IMR-90 (cell line): ENCODE measurements at regions not wholly inside any gene's neighbourhood (a gene's known extent, or its start where the extent isn't known, plus 50 kb on each side); places are given as distances from the start of the nearest gene placed in this dataset.

Experiments used
- ATAC-seq: fragments of 200-7000 bp; cut with Tn5 transposase; 2 replicates; pipeline ENCODE4 v1.9.1; 2020; ENCODE audit warnings: low read depth, mild to moderate bottlenecking, moderate library complexity
- BruUV-seq: library from RNA; stranded (reverse); fragments of 400-500 nt; replicated peaks from 2 replicates; lab custom pipeline; 2021; lab: Mats Ljungman, UMichigan
- CTCF ChIA-PET: fragments of 300-600 bp; formaldehyde crosslinking; extraction: SDS; loops from one replicate; lab custom pipeline; 2021; ENCODE audit warnings: antibody characterized with exemption; lab: Yijun Ruan, JAX
- POLR2A ChIA-PET: fragments of 300-600 bp; sonication (Branson Sonifier 250); formaldehyde crosslinking; loops from one replicate; lab custom pipeline; 2022; ENCODE audit warnings: antibody characterized with exemption; ENCODE audit not compliant: unreplicated experiment; lab: Charles Lee
- DNase-seq: peaks from one replicate; pipeline ENCODE4 v3.0.0; 2013
- H2AFZ ChIP-seq: replicated peaks from 2 replicates; pipeline ENCODE3; 2013; ENCODE audit warnings: low read length, mild to moderate bottlenecking; ENCODE audit not compliant: poor library complexity
- H2AK5ac ChIP-seq: 2 replicates; pipeline ENCODE4 v1.6.1; 2013; ENCODE audit warnings: low read depth, low read length, inconsistent platforms
- H2AK9ac ChIP-seq: replicated peaks from 2 replicates; pipeline ENCODE3; 2013; ENCODE audit warnings: mild to moderate bottlenecking, low read depth, low read length, moderate library complexity; ENCODE audit not compliant: poor library complexity
- H2BK120ac ChIP-seq: 2 replicates; pipeline ENCODE4 v1.6.1; 2013; ENCODE audit warnings: low read depth, low read length, inconsistent platforms
- H2BK15ac ChIP-seq: 3 replicates; pipeline ENCODE4 v1.6.1; 2013; ENCODE audit warnings: low read depth, low read length, inconsistent platforms
- H2BK20ac ChIP-seq: 2 replicates; pipeline ENCODE4 v1.6.1; 2013; ENCODE audit warnings: low read depth, mild to moderate bottlenecking, inconsistent platforms, low read length, moderate library complexity
- H2BK5ac ChIP-seq: 2 replicates; pipeline ENCODE4 v1.6.1; 2013; ENCODE audit warnings: mild to moderate bottlenecking, low read depth, low read length, inconsistent platforms; ENCODE audit not compliant: poor library complexity, severe bottlenecking
- H3K14ac ChIP-seq: replicated peaks from 2 replicates; pipeline ENCODE4 v1.6.1; 2013; ENCODE audit warnings: low read depth, low read length, inconsistent platforms
- H3K18ac ChIP-seq: 2 replicates; pipeline ENCODE4 v1.6.1; 2013; ENCODE audit warnings: low read depth, low read length, control low read depth
- H3K23ac ChIP-seq: 2 replicates; pipeline ENCODE4 v1.6.1; 2013; ENCODE audit warnings: low read depth, low read length, inconsistent platforms
- H3K27ac ChIP-seq: 2 replicates; pipeline ENCODE4 v1.5.1; 2013; ENCODE audit warnings: mild to moderate bottlenecking, control low read depth, low read length; ENCODE audit not compliant: insufficient read depth
- H3K27me3 ChIP-seq: 2 replicates; pipeline ENCODE4 v1.6.1; 2013; ENCODE audit warnings: low read length; ENCODE audit not compliant: control insufficient read depth, insufficient read depth
- H3K36me3 ChIP-seq: 2 replicates; pipeline ENCODE4 v1.6.1; 2013; ENCODE audit warnings: low read length, mixed read lengths; ENCODE audit not compliant: control insufficient read depth, insufficient read depth
- H3K4ac ChIP-seq: 2 replicates; pipeline ENCODE4 v1.6.1; 2013; ENCODE audit warnings: low read depth, low read length, inconsistent platforms
- H3K4me1 ChIP-seq: 2 replicates; pipeline ENCODE4 v1.6.1; 2013; ENCODE audit warnings: low read length, mixed read lengths; ENCODE audit not compliant: control insufficient read depth, insufficient read depth
- H3K4me2 ChIP-seq: 2 replicates; pipeline ENCODE4 v1.6.1; 2013; ENCODE audit warnings: low read depth, mild to moderate bottlenecking, control low read depth, low read length, moderate library complexity
- H3K4me3 ChIP-seq: 2 replicates; pipeline ENCODE4 v1.5.1; 2013; ENCODE audit warnings: low read depth, mild to moderate bottlenecking, control low read depth, low read length, moderate library complexity; ENCODE audit not compliant: insufficient read depth
- H3K56ac ChIP-seq: 2 replicates; pipeline ENCODE4 v1.6.1; 2013; ENCODE audit warnings: low read length, inconsistent platforms; ENCODE audit not compliant: insufficient read depth; ENCODE audit errors: extremely low read depth
- H3K79me1 ChIP-seq, 2 experiments: 2 replicates each; pipeline ENCODE4 v1.6.1; 2013; ENCODE audit warnings: low read length in 2 of 2, inconsistent platforms in 1 of 2, low read depth in 1 of 2
- H3K9ac ChIP-seq: 2 replicates; pipeline ENCODE4 v1.6.1; 2013; ENCODE audit warnings: low read depth, low read length, control low read depth
- H3K9me1 ChIP-seq: 2 replicates; pipeline ENCODE4 v1.6.1; 2013; ENCODE audit warnings: low read length, inconsistent platforms; ENCODE audit not compliant: insufficient read depth
- H3K9me3 ChIP-seq: 2 replicates; pipeline ENCODE4 v1.6.1; 2013; ENCODE audit warnings: low read length; ENCODE audit not compliant: control insufficient read depth, insufficient read depth
- H4K20me1 ChIP-seq: 2 replicates; pipeline ENCODE4 v1.6.1; 2013; ENCODE audit warnings: low read length, inconsistent platforms; ENCODE audit not compliant: insufficient read depth
- H4K5ac ChIP-seq: 2 replicates; pipeline ENCODE4 v1.6.1; 2013; ENCODE audit warnings: mild to moderate bottlenecking, low read depth, low read length, control low read depth
- H4K8ac ChIP-seq, 2 experiments: 2 replicates each; pipeline ENCODE4 v1.6.1; 2013; ENCODE audit warnings: low read depth in 2 of 2, low read length in 2 of 2, control low read depth in 1 of 2, inconsistent platforms in 1 of 2
- H4K91ac ChIP-seq: 2 replicates; pipeline ENCODE4 v1.6.1; 2013; ENCODE audit warnings: low read depth, low read length, inconsistent platforms; ENCODE audit not compliant: insufficient read depth
- MAFK ChIP-seq: IDR thresholded peaks from 2 replicates; pipeline ENCODE4 v1.6.1; 2012; ENCODE audit warnings: low read depth, low read length, improper control_type of control experiment
- WGBS, 2 experiments: methylation state at CpG; one replicate each; pipeline versions ENCODE4 v1.1.5 to v1.1.7; 2013; ENCODE audit warnings: missing lambda C conversion rate in 2 of 2; ENCODE audit not compliant: insufficient read length in 1 of 2; ENCODE audit errors: extremely low coverage in 2 of 2; 5-methylcytosine and 5-hydroxymethylcytosine counted together
- dilution Hi-C: fragments of 300-500 bp; cut with HindIII; formaldehyde crosslinking; loops from one replicate; pipeline ENCODE4 v1.14.3; 2018; ENCODE audit warnings: low sequenced_read_pairs; ENCODE audit not compliant: unreplicated experiment
- in situ Hi-C: fragments of 300-500 bp; cut with MboI; formaldehyde crosslinking; loops from 3 replicates; pipeline ENCODE4 v1.14.3; 2019; ENCODE audit warnings: low sequenced_read_pairs, inconsistent platforms, mixed read lengths
- intact Hi-C: fragments of 100-400 bp; cut with micrococcal nuclease; formaldehyde crosslinking; loops from 2 replicates; pipeline ENCODE4 v1.10.0; 2022

- no peak overlapping the region for H3K18ac ChIP-seq
- no peak overlapping the region for H4K8ac ChIP-seq
- DNase-seq: no peak
- no peak overlapping the region for H2AK5ac ChIP-seq
- H3K23ac ChIP-seq: no peak overlapping the region
- no peaks in the 10 kb centered on the region for H3K9me1 ChIP-seq
- no peaks in the 10 kb centered on the region for H4K20me1 ChIP-seq
- H2BK120ac ChIP-seq: no peak overlapping the region
- 53% methylated on average over 5 of the region's 25 CpGs; no CpG with 5 or more reads in 1 of the 2 experiments for WGBS, 2 experiments
- H3K36me3 ChIP-seq: no peaks in the 10 kb centered on the region
- H3K27ac ChIP-seq: no peak overlapping the region
- in situ Hi-C loops: no loop called here
- H2BK15ac ChIP-seq: no peak overlapping the region
- no TSS peak for BruUV-seq
- H2AFZ ChIP-seq: no peak overlapping the region
- peaks cover 12% of the 10 kb centered on the region for H3K9me3 ChIP-seq
- H3K4me2 ChIP-seq: no peak overlapping the region
- H2AK9ac ChIP-seq: no peak overlapping the region
- H3K56ac ChIP-seq: no peak overlapping the region
- POLR2A ChIA-PET: no interaction called here
- no peak for ATAC-seq
- no peak for TF ChIP-seq MAFK
- H3K9ac ChIP-seq: no peak overlapping the region
- no peak overlapping the region for H2BK20ac ChIP-seq
- no peak overlapping the region for H4K5ac ChIP-seq
- intact Hi-C loops: no loop called here
- H3K4me3 ChIP-seq: no peak overlapping the region
- CTCF ChIA-PET: no interaction called here
- peaks cover 34% of the 10 kb centered on the region; the same call in 1 of the 2 replicates for H3K27me3 ChIP-seq
- no peaks in the 10 kb centered on the region; the same call in 1 of the 2 replicates for H3K4me1 ChIP-seq
- dilution Hi-C loops: no loop called here
- no peak overlapping the region for H3K14ac ChIP-seq
- no peak overlapping the region for H2BK5ac ChIP-seq
- H3K4ac ChIP-seq: no peak overlapping the region
- no peaks in the 10 kb centered on the region for H3K79me1 ChIP-seq
- H4K91ac ChIP-seq: no peak overlapping the region
Observed at GRCh38 chr7:359766-360361, 69.9 kb downstream of the FOXL3 start.
